HepG2 (cell line): ENCODE measurements at regions not wholly inside any gene's neighbourhood (a gene's known extent, or its start where the extent isn't known, plus 50 kb on each side); places are given as distances from the start of the nearest gene placed in this dataset.

Experiments used
- AKNA ChIP-seq: sonication (generic); formaldehyde crosslinking; IDR thresholded peaks from 2 replicates; pipeline ENCODE4 v1.4.0; 2020; ENCODE audit warnings: missing genetic modification reagents, borderline replicate concordance
- BCLAF1 ChIP-seq: fragments of 450-650 bp; IDR thresholded peaks from 2 replicates; pipeline ENCODE4 v1.6.1; 2017; ENCODE audit warnings: mild to moderate bottlenecking
- CTCF ChIP-seq: sonication (generic); formaldehyde crosslinking; IDR thresholded peaks from 2 replicates; pipeline ENCODE4 v1.5.0; 2020; ENCODE audit warnings: mild to moderate bottlenecking, missing genetic modification reagents, moderate library complexity
- EHMT2 ChIP-seq: fragments of 200-600 bp; sonication (generic); IDR thresholded peaks from 2 replicates; pipeline ENCODE4 v1.7.0; 2017; ENCODE audit warnings: antibody characterized with exemption, low read depth, low read length, borderline replicate concordance
- HNF4A ChIP-seq: sonication (generic); formaldehyde crosslinking; IDR thresholded peaks from 2 replicates; pipeline ENCODE4 v1.4.0; 2020; ENCODE audit warnings: missing genetic modification reagents
- JUN ChIP-seq: sonication (generic); formaldehyde crosslinking; IDR thresholded peaks from 2 replicates; pipeline ENCODE4 v1.4.0; 2020; ENCODE audit warnings: mild to moderate bottlenecking, missing genetic modification reagents
- MYC ChIP-seq: sonication (generic); formaldehyde crosslinking; IDR thresholded peaks from 2 replicates; pipeline ENCODE4 v1.9.0; 2021; ENCODE audit warnings: missing genetic modification reagents, borderline replicate concordance
- PRDM10 ChIP-seq: sonication (generic); formaldehyde crosslinking; IDR thresholded peaks from 2 replicates; pipeline ENCODE4 v1.4.0; 2020; ENCODE audit warnings: low read depth, missing genetic modification reagents
- REST ChIP-seq, 2 experiments: IDR thresholded peaks; 2 replicates each; pipeline ENCODE4 v1.6.1; 2011 to 2012; ENCODE audit warnings: low read length in 2 of 2, borderline replicate concordance in 1 of 2, low read depth in 1 of 2, mild to moderate bottlenecking in 1 of 2, moderate library complexity in 1 of 2
- ZNF20 ChIP-seq: sonication (generic); formaldehyde crosslinking; IDR thresholded peaks from 2 replicates; pipeline ENCODE4 v1.4.0; 2020; ENCODE audit warnings: mild to moderate bottlenecking, moderate library complexity, missing genetic modification reagents
- ZNF263 ChIP-seq: sonication (generic); formaldehyde crosslinking; IDR thresholded peaks from 2 replicates; pipeline ENCODE4 v1.4.0; 2020; ENCODE audit warnings: missing genetic modification reagents
- ZNF513 ChIP-seq: sonication (generic); formaldehyde crosslinking; conservative IDR thresholded peaks from 2 replicates; pipeline ENCODE4 v1.5.0; 2020; ENCODE audit warnings: missing genetic modification reagents

- TF ChIP-seq REST (IDR thresholded peaks at IDR 0.05; ENCODE audit: borderline replicate concordance in 1 of 2, low read depth in 1 of 2, low read length in 2 of 2) = no peak
- TF ChIP-seq PRDM10 (CRISPR knock-in tag) = no peak
- no peak for TF ChIP-seq BCLAF1
- TF ChIP-seq JUN = no peak
- no peak for TF ChIP-seq HNF4A
- TF ChIP-seq AKNA (CRISPR knock-in tag) = no peak
- TF ChIP-seq MYC = no peak
- no peak for TF ChIP-seq ZNF20
- TF ChIP-seq ZNF263 (CRISPR knock-in tag) = no peak
- no peak for TF ChIP-seq CTCF (CRISPR knock-in tag)
- no peak for TF ChIP-seq EHMT2
- TF ChIP-seq ZNF513 (CRISPR knock-in tag) = no peak
These were observed 418.0 kb downstream of the SH2D1A start for GRCh38 chrX:124764354-124764753.
